LNCAP (cell line): ENCODE measurements at regions not wholly inside any gene's neighbourhood (a gene's known extent, or its start where the extent isn't known, plus 50 kb on each side); places are given as distances from the start of the nearest gene placed in this dataset.

ENCODE experiments used
- CTCF ChIP-seq: fragments of 450-650 bp; IDR thresholded peaks from 2 replicates; pipeline ENCODE4 v1.5.1; 2017; ENCODE audit warnings: mild to moderate bottlenecking

- TF ChIP-seq CTCF, result no peak
Measured at GRCh38 chr12:93183940-93184671, 193.6 kb upstream of the NUDT4 start.

- no peak for TF ChIP-seq CTCF
Measured at GRCh38 chr12:93184672-93185368, 192.9 kb upstream of the NUDT4 start.

GRCh38 chr12:93185369-93185741 lies 192.4 kb upstream of the NUDT4 start:
- TF ChIP-seq CTCF, result no peak

- TF ChIP-seq CTCF, result no peak
Measured at GRCh38 chr12:93186131-93186530, 191.6 kb upstream of the NUDT4 start.

- TF ChIP-seq CTCF, result no peak
Measured at GRCh38 chr12:93186621-93187020, 191.1 kb upstream of the NUDT4 start.

- no peak for TF ChIP-seq CTCF
Measured at GRCh38 chr12:93191423-93191822, 186.3 kb upstream of the NUDT4 start.

- TF ChIP-seq CTCF, result no peak
Measured at GRCh38 chr12:93191956-93192355, 185.8 kb upstream of the NUDT4 start.
